ENCODE measurements at regions not wholly inside any gene's neighbourhood (a gene's known extent, or its start where the extent isn't known, plus 50 kb on each side); places are given as distances from the start of the nearest gene placed in this dataset.

- TF ChIP-seq CTCF (IDR thresholded peaks at IDR 0.05 in 8 of 11, conservative IDR thresholded peaks at IDR 0.05 in 3 of 11) = no peak
- TF ChIP-seq POLR2A (IDR thresholded peaks at IDR 0.05) = no peak
- no peak for TF ChIP-seq POLR2AphosphoS5 (IDR thresholded peaks at IDR 0.05)
These were observed 99.4 kb downstream of the HDGFL1 start for GRCh38 chr6:22668717-22669116.
